GM12892 (cell line): ENCODE measurements at regions not wholly inside any gene's neighbourhood (a gene's known extent, or its start where the extent isn't known, plus 50 kb on each side); places are given as distances from the start of the nearest gene placed in this dataset.

Experiments used
- DNase-seq: peaks from one replicate; pipeline ENCODE4 v3.0.0; 2011; ENCODE audit not compliant: insufficient read length
- FAIRE-seq: peaks from 2 replicates; lab custom pipeline; 2011; peaks lifted over from hg19 to GRCh38; lab: Jason Lieb, UNC
- POLR2A ChIP-seq: IDR thresholded peaks from 2 replicates; pipeline ENCODE4 v1.6.1; 2011; ENCODE audit warnings: low read depth, low read length, control low read depth
- POLR2AphosphoS5 ChIP-seq: IDR thresholded peaks from 2 replicates; pipeline ENCODE4 v1.6.1; 2011; ENCODE audit warnings: low read depth, low read length, control low read depth
- TAF1 ChIP-seq: IDR thresholded peaks from 2 replicates; pipeline ENCODE4 v1.6.1; 2011; ENCODE audit warnings: low read depth, mild to moderate bottlenecking, control low read depth, low read length, borderline replicate concordance

- TF ChIP-seq POLR2AphosphoS5 (no peak), POLR2A (no peak), TAF1 (no peak)
- DNase-seq: no peak
- FAIRE-seq: no peak
Measured at GRCh38 chr5:3893527-3893926, 297.9 kb downstream of the IRX1 start.

GRCh38 chr5:3893975-3894374, 298.3 kb downstream of the IRX1 start:
- TF ChIP-seq POLR2AphosphoS5 (no peak), POLR2A (no peak), TAF1 (no peak)
- DNase-seq (no peak), FAIRE-seq (no peak)

DNA sequence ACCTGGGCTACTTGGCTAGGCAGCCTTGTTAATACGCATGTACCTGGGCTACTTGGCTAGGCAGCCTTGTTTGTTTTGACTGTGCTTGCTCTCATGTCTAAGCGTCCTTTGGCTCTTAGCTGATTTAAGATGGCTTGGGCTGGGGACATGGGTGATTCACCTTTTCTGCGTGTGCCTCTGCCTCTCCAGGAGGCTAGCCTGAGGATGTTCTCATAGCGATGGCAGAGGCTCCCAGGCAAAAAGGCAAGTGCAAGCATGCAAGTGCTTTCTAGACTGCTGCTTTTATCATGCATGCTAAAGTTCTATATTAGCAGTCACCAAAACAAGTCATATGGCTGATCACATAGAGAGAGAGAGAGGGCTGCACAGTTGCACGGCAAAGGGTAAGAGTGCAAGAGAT, 300.5 kb downstream of the IRX1 start:
- FAIRE-seq: no peak
- TF ChIP-seq TAF1: no peak
- no peak for DNase-seq

- TF ChIP-seq POLR2A: no peak
- DNase-seq (no peak), FAIRE-seq (no peak)
Measured at GRCh38 chr5:3899093-3899492, 303.5 kb downstream of the IRX1 start.

- no peak for FAIRE-seq
- DNase-seq: no peak
- no peak for TF ChIP-seq POLR2A
- TF ChIP-seq POLR2AphosphoS5: no peak
- TF ChIP-seq TAF1: no peak
Measured at GRCh38 chr5:3904584-3904983, 309.0 kb downstream of the IRX1 start.

DNA sequence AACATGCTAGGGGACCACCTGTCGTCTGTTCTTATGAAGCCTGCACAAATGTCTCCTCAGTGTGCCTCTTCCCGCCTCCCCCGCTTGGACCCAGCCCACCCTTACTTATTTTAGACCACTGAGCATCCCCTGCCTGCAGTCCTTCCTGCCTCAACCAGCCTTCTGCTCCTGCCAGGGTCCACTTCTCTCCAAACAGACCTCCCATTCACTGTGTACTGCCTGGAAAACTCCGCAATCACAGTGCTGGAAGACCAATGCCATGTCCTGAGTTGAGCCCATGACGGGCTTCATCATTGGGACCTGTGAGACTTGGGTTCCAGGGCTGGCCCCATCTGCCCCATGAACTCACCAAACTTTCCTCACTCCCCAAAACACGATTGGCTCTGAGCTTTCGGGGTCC, 309.4 kb downstream of the IRX1 start:
- no peak for DNase-seq
- FAIRE-seq: no peak
- TF ChIP-seq POLR2A (no peak), TAF1 (no peak), POLR2AphosphoS5 (no peak)

GRCh38 chr5:3905521-3905920, 309.9 kb downstream of the IRX1 start:
- no peak for FAIRE-seq
- TF ChIP-seq POLR2AphosphoS5 (no peak), POLR2A (no peak), TAF1 (no peak)

DNA sequence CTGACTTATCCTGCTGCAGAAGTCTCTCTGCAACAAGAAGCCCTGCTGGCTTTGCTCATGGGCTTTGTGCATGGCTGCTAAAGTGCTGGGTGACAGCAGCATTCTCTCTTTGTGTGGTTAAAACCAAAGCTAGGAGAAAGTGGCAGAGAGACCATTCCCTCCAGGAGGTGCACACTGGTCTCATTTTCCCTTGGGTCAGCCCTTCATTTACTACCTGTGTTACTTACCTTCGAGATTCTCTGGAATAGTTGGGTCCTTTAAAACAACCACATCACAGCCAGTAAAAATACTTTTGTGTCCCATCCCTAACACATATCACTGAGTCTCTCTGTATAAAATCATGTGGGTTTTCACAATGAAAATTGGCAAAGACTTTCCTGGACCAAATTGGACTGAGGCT, 315.5 kb downstream of the IRX1 start:
- FAIRE-seq (no peak), DNase-seq (no peak)
- no peak for TF ChIP-seq POLR2AphosphoS5
- TF ChIP-seq POLR2A: no peak
- TF ChIP-seq TAF1: no peak

More at GRCh38 chr5:3905521-3905920, 309.9 kb downstream of the IRX1 start:
- no peak for DNase-seq

DNA sequence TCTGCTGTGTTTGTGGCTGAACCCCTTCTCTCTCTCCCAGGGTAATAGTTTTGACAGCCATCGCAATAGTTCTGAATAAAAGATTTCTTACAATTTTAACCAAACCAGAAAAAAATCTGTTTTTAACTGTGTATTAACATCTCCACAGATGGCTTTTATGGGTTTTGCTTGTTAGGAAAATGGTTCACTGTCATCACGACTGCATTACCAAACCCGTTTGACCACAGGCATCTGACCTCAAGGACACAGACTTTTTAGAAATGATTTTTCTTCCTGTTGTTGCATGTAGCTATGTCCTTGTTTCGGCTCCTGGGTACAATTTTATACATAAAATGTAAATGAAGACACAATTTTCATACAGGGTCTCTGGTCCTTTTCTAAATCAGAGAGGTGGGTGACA, 316.1 kb downstream of the IRX1 start:
- FAIRE-seq (no peak), DNase-seq (no peak)
- TF ChIP-seq POLR2AphosphoS5 (no peak), TAF1 (no peak), POLR2A (no peak)

GRCh38 chr5:3912790-3913189, 317.2 kb downstream of the IRX1 start:
- no peak for DNase-seq
- FAIRE-seq: no peak
- TF ChIP-seq POLR2AphosphoS5 (no peak), TAF1 (no peak), POLR2A (no peak)

DNA sequence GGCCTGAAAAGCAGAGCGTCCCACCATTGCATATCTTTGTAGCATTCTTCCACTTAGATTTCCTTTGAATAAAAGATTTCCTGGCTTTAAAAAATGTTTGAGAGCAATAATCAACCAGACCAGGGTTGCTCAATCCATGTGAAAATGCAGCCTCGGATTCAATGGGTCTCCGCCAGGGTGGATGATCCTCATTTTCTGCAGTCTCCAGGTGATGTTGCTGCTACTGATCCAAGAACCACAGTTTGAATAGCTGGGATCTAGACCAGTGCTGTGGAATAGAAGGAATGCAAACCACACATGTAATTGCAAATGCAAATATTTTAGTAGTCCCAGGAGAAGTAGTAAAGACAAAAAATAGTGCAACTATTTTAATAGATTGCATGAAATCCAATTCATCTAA, 317.6 kb downstream of the IRX1 start:
- DNase-seq: no peak
- no peak for TF ChIP-seq POLR2AphosphoS5
- no peak for TF ChIP-seq POLR2A
- TF ChIP-seq TAF1: no peak
- no peak for FAIRE-seq

- DNase-seq (no peak), FAIRE-seq (no peak)
- TF ChIP-seq TAF1: no peak
- no peak for TF ChIP-seq POLR2AphosphoS5
- TF ChIP-seq POLR2A: no peak
Measured at GRCh38 chr5:3925022-3925421, 329.4 kb downstream of the IRX1 start.

GRCh38 chr5:3925935-3926334, 330.3 kb downstream of the IRX1 start:
- no peak for FAIRE-seq
- DNase-seq: no peak

More at GRCh38 chr5:3925935-3926334, 330.3 kb downstream of the IRX1 start:
- TF ChIP-seq POLR2A (no peak), TAF1 (no peak), POLR2AphosphoS5 (no peak)
